HG03521 (cell line): ENCODE measurements at regions not wholly inside any gene's neighbourhood (a gene's known extent, or its start where the extent isn't known, plus 50 kb on each side); places are given as distances from the start of the nearest gene placed in this dataset.

Experiments used
- ATAC-seq: cut with Tn5 transposase; IDR thresholded peaks from one replicate; pipeline ENCODE4 v1.9.1; 2021; ENCODE audit warnings: mild to moderate bottlenecking, moderate library complexity; ENCODE audit not compliant: unreplicated experiment

DNA sequence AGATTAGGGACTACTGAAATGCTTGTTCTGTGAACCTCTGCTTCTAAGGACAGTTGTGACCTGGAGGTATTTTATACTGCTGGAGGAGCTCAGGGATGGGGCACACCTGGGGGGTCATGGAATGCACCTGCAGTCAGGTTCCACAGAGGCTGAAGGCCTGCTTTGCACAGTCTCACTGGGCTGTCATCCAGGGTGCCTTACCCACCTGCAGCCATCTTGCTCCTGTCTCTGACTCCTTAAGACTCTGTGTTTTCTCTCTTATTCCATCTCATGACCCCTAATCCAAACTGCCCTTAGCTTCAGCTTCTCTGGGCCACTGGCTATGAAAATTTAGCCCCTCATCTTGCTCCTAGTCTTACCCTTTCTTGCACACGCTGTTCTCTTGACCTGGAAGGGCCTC is 127.0 kb upstream of the SNX19 start:
- ATAC-seq = no peak

DNA sequence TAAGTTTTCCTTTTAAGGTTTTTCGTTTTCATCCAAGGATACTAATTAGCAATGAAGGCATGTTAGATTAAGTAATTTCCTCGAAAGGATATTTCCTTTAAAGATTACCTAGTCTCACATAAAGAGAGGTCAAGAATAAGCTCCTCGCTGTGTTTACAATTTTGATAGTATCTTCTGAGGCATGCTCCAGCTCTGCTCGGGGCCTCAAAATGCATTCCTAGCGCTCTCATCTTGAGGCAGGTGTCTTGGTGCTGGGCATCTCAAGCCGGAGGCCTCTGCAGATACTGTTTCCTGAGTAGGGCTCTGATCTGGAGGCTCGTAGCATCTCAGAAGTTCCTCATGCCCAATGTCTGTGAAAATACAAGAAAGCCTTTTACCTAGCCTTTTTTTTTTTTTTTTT is 128.6 kb upstream of the SNX19 start:
- no peak for ATAC-seq

DNA sequence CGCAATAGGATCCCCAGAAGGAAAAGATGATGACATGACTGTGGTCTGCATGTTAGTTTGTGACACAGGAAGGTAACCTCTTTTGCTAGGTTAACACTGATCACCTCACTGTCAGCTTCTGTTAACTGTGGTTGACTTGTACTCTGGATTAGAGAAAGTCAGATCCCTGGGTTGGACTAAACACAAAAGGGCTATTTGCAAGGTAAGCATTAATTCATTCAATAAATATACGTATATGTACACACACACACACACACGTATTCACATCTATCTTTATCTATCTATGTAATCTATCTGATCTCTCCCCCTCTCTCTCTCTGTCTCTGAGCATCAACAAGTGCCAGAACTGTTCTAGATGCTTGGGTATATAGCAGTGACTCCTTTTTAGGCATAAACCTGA is 136.1 kb upstream of the SNX19 start:
- no peak for ATAC-seq

DNA sequence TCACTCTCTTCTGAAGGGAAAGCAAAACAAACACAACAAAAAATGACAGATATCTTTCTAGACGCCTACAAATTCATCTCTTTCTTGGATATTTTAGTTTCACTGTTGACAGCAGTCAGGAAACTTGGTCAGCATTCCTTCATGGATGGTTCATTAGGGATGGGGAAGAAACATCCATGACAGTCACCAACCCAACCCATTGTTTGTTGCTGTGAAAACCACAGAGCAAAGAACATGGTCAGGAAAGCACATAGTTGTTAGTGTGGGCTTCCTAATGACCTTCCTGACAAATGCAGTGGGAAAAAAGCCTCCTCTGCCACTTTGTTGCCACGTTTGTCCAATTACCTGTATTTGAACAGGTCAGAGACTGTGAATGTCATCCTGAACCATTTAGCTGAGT is 139.8 kb upstream of the SNX19 start:
- ATAC-seq = no peak

DNA sequence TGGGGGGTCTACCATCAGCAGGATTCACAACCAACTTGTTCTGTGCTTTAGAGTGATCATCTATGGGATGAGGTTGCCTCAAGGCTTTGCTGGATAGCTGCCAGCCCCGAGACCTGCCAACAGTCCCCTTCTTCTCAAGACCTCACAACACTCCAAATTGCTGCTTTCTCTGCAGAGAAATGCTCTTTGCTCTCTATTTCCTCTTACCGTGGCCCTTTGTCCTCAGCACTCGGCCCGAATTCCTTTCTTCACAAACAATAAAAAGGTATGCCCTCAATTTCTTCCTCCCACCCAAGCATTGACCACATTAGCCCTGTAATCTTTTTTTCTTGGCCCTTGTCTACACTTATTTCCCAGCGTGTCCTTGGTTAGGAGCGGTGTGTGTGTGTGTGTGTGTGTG is 147.4 kb upstream of the SNX19 start:
- no peak for ATAC-seq

DNA sequence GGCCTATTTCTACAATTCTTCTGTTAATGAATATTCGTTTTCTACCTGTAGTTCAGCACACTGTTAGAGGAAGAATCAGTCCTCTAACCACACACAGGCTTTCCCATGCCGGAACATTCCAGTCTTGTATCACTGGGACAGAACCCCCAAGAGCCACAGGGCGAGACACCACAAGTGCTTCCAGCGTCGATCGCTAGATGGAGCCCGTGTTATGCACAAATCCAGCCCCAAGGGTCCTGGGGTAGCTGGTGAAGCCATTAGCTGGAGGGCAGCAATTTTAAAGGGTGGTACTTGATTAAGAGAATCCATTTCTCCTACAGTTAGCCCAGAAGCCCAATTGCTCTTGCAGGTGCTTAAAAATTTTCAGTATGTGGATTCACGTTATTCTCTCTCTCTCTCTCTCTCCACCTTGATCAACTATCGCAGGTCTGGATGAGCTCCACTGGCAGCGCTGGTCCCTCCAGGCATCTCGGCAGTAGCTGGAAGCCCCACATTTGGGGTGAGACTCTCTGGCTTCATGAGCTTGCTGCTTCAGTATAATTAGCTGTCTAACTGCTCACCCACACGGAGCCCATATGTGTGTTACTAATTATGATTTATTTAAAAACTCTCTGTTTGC is 148.2 kb upstream of the SNX19 start:
- no peak for ATAC-seq

DNA sequence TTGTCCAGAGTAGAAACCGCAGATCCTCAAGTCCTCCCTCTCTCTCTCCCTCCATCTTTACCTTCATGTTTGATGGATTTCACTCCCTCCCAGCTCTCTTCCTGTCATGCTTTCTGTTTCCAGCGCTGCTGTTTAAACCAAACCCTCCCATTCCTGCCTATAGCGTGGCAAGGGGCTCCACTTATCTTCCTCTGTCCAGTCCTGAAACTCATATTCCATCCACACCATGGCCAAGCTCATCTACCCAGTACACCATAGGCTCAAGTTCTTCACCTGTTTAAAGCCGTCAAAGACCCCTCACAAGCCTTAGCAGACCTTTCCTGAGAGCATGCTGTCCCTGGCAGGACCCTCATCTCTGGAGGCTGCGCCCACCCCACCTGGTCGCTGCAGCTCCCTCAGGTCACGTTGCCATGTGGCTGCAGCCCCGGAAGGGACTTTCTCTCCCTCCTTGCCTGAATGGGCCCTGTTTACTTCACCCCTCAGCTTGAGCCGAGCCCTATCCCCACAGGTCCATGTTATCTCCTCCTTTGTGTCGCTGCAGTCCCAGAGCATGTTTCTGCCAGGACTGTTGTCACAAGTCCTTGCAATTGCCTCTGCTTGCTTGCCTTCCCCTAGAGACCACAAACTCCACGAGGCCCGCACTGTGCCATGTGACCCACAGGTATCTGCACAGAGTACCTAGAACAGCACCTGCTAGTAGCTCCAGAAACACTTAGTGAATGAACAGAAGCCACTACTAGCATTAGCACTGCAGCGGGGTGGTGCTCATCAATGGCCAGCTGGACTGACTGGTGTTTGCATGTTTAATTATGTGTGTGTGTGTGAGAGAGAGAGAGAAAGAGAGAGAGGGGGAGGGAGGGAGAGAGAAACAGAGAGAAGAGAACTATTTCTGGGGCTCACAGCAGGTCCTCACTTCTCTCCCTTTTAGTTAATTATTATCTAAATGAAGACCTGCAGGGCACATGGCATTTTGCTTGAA is 149.4 kb upstream of the SNX19 start:
- no peak for ATAC-seq

DNA sequence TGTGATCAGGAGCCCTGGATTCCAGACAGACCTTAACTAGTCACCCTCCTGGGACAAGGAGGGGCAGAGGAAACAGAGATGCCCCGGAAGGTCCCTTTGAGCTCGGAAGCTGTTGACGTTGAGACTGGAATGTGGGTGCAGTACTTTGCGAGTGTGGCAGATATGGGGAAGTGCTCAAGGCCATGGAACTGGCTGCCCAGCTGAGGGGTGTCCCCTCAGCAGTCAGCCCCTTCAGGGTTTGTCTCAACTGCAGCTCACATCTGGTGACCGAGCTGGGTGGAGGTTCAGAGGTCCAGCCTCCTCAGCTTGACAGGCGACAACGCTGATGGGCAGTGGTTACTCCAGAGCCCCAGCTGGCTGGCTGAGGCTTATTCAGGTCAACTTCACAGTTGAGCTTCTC is 150.3 kb upstream of the SNX19 start:
- ATAC-seq = no peak

DNA sequence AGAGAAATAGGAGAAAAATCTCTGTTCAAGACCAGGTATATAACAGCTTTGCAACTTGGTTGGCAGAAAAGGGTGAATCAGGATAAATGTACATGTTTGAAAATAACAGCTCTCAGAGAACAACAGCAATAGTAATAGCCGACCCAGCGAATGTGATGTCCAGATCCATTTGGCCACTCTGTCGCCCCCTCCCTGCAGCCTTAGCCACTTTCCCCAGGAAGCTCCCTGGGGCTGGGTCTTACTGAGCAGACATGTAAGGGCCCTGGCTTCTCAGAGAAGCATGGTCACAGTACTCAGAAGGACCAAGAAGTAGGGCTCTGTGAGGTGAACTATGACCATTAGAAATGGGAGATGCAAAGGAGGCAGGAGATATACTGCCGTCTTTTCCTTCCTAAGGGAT is 154.1 kb upstream of the SNX19 start:
- ATAC-seq = no peak

DNA sequence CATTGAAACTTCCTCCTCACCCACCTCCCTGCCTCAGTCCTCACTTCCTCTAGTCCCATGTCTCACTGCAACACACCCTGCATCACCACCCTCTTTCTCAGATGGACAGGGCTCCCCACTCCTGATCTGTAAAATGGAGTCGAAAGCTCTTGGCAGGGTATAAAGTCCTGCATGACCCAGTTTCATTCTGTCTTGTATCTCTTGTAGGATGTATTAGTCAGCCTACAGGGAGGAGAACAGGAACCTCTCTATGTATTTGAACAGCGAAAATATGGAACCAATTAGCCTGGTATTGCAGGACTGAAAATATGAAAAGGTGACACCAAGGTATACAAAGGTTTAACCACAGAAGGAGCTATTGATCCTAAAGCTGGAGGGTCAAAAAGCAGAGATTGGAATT is 156.9 kb upstream of the SNX19 start:
- ATAC-seq = no peak

DNA sequence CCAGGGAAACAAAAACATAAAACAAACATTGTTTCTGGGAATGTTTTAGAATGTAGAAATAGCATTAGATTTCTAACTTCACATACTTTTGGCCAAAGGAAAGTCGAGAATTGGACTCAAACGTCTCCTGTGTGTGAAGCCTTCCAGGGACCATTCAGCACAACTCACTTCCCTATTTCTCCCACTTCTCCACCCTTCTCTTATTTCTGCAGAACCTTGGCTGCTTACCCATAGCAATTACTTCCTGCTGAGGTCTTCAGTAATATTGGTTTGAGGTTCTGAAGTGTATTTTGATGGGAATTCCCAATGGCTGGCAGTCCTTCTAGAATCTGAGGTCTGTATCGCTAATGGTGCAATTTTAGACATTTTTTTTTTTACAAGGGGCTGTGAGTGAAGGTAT is 158.3 kb upstream of the SNX19 start:
- ATAC-seq = no peak

DNA sequence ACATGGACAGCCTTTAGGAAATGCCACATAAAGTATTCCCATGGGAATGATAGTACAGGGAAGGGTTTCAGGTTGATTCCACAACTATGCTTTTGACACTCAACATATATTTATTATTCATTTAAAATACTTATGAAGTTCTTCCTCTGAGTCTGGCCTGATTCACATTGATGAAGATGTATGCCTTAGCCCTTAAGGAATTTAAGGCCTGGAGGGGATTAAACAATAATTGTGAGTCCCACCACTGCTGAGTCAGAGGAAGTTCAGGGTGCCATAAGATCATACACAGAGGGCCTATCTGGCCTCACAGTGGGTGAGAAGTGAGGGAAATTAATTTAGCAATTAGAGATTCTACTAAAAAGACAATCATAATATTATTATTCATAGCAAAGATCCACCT is 161.1 kb upstream of the SNX19 start:
- ATAC-seq = no peak

DNA sequence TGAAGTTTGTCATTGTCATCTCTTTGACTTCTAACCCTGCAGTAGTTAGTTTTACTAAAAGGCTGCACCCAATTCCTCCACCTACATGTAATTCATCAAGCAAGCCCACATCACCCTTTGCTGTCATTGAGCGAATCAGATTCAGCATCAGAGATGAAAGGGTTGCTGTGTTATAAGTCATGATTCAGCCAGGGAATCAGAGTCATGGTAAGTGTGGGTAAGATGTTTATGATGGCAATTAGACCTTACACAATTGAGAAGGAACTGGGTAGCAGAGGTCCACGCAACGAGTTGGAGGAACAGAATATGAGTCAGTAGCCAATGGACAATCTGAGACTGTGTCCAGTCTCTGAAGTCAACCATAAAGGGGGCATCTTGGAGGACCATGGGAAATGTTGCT is 162.8 kb upstream of the SNX19 start:
- ATAC-seq = no peak

DNA sequence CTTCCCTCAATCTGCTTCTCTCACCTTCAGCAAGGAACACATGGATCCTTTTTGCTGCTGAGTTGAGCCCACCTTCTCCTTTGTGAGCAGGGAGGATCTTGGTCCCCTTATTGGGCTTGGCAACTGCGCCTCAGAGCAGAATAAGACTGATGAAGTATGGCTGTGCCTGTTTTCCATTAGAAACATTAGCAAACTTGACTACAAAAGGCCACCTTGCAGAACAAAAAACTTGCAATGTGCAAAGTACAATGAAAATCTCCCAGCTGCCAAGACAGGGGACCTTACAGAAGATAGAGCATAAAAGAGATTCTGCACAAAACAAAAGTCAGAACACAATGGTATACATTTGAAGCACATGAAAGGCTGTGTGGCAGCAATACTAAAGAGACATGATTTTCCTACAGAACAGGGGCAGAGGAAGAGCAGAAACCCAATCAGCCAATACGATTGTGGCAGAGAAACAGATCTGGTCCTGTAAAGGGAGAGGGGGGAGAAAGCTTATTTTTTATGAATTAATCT is 173.5 kb upstream of the SNX19 start:
- ATAC-seq = no peak

DNA sequence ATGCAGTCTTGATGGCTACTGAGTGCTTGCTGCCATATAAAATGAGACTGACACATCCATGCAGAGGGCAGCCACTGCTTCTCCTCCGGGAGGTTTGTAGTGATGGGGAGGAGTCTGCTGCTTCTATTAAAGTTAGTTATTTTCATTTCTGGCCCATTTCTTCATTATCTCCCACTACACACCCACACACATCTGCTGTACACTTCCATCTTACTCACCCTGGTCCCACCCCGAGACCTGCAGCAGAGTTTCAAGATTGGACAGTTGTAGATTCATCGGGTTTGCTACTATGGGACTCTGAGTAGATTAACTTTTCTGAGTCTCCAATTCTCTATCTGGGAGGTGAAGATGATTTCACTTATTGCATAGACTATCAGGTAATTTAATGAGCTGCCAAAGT is 176.2 kb upstream of the SNX19 start:
- ATAC-seq = no peak

DNA sequence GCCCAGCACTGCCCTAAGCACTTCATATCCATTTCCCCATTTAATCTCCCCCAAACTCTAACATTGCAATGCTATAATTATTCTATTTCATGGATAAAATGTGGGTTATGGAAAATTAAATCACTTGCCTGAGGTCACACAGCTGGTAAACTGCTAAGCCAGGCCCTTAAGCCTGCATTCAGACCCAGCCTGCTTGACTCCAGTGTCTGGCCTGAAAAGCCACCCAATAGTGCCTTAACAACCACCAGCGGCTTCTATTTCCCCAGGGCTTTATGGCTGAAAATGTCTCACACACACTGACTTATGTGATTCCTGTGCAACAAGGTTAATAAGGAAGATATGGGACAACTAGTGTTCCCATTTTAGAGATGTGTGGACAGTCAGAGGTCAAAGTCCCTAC is 178.5 kb upstream of the SNX19 start:
- ATAC-seq = no peak

DNA sequence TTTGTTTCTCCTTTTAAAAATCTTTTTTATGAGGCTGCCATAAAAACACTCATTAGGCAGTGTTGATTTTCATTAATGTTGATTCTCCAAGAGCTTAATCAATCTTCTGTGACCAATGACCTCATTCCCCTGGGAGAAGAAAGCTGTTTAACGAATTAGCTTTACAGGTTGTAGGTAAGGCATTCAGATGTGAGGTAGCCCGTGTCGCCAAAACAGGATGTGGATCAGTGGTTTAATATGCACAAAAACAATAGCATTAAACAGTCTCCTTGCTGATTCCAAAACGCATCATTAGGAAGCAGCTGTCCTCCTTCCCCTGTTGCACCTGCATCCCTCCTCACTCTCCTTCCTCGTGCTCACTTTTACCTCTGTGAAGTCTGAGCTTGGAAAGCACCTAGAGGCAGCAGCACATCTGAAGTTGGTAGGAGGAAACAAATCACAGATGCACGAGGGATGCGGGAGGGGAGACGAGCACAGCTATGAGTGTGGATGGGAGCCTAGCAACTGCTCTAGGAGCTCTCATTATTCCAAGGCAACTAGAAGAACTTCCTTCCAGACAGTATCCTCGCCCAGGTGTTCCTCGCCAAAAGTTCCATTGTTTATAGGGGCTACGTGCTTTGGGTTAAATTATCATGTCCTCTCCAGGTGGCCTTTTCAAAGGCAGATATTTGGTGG is 179.4 kb upstream of the SNX19 start:
- ATAC-seq = no peak

DNA sequence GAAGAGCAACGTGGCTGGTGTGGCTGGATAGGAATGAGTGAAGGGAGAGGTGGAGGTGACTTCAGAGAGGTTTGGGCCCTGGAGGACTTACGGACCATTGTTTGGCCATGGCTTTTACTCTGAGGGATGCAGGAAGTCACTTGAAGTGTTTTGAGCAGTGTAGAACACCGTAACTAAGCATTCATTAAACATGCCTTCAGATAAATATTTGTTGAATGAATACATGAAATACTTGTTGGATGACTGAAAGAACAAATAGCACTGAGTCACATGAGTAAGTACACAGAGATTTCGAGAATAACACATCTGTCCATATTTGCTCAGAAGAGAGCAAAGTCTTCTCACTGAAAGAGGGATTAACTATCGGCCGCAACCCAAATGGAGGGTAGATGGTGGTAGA is 182.7 kb upstream of the SNX19 start:
- no peak for ATAC-seq

DNA sequence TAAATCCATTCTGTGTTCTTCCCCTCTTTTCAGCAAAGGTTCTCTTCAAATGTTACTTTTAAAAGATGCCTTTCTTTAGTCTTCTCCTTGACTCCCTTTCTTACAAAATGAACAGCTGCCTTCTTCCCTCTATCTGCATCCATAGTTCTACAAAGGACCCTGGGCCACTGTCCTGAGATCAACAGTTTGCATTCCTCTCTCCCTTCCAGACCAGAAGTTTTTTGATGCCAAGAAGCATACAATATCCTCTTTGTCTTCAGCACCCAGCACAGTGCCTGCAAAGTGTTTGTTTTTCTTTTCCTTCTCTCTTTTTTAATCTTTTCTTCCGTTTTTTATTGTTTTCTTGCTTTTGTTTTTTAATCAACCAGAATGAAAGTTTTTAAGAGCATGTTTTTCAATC is 183.5 kb upstream of the SNX19 start:
- no peak for ATAC-seq

DNA sequence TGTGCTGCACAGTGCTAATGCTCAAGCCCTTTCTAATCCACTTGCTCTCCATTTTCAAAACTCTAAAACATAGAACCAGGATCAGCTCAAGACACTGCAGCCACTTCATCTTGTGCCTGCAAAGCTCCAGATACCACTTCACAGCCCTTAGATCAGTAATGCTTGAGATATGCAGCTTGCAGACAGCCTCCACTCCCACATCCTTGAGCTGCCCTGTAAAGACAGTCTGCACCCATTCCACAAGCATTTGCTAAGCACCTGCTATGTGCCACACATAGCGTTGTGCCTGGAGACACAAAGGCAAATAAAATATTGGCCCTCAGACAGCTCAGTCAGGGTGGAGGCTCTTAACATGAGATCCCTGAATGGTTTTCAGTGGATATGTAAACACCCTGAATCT is 192.5 kb upstream of the SNX19 start:
- ATAC-seq = no peak

DNA sequence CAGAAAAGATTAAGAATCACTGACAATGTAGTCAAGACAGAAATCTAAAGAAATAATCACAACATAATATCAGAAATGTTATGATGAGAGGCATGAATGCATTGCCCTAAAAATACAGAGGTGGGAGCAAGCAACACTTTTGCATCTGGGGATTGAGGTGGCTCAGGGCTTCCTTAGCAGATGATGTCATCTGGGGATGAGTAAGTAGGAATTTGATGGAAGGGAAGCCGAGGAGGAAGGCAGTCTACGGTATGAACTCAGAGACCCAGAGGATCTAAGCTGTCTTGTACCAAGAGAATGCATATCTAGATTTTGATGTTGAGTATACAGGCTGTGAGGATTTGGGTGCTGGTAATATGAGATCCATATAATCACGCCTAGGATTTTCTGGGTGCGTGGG is 193.0 kb upstream of the SNX19 start:
- ATAC-seq = no peak

DNA sequence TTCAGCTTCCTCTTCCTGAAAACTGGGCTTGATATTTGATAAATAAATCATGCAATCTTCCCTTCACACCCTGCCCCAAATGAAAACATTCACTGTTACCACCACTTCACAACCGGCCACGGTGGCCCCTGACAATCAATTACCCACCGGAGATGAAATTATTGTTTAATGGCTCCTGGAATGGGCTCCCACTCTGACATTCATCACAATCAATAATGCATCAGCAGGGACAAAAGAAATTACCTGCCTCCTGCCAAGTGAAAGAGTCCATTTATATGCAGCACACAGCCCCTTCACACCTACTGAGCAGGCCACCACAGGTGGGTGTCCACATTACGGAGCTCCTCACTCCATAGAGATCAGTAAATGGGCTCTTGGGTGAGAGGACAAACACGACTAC is 193.5 kb upstream of the SNX19 start:
- no peak for ATAC-seq
